Caki2 (cell line): ENCODE measurements at regions not wholly inside any gene's neighbourhood (a gene's known extent, or its start where the extent isn't known, plus 50 kb on each side); places are given as distances from the start of the nearest gene placed in this dataset.

Experiments
- DNase-seq: peaks from one replicate; pipeline ENCODE4 v3.0.0-alpha.2; 2015; ENCODE audit warnings: low read depth
- in situ Hi-C: cut with HindIII; loops from 2 replicates; pipeline ENCODE4 v1.10.0; 2016; ENCODE audit warnings: low sequenced_read_pairs, low pct_unique_long_range_greater_than_20kb, mixed read lengths

DNA sequence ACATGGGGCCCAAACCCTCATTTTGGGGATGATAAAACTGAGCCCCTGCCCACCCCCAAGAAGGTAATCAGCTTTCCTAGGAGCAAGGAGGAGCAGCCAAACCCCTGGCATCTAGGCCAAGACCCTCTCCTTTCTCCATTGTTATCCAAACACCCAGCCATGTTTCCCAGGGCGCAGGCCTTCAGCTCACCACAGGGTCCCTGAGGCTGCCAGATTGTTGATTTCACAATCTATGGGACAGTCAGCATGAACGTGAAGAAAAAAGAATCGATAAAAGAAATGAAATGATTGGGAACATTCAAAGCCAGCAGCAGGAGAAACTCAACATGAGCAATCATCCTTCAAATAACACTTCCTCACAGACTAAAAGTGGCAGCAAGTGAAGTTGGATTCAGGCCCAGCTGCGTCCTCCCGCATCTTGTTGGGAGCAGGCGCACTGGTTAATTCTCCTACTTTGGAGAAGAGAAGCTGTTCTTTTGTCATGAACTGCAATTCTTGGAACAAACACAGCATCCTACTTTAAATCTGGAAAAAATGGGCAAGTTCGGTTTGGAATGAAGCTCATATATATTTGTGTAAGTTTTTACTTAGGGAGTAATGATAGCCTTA is 241.8 kb upstream of the PRDM1 start:
- in situ Hi-C loops: no loop called here
- no peak for DNase-seq

DNA sequence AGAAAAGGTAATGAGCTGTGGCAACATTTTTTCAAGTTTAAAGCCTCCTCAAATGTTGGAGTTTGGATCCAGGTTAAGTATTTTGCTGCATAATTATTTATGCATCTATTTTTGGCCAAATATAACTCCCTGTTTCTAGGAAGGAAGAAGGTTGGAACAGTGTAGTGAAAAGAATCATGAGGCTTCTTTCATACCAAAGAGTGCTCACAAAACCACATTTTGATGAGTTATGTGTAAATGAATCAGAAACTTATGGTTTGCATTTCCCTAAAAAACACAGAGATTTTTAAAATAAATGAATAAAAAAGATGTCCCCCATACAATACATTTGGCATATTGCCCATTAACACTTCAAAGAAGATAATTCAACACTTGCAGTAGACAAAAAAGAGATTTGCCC is 246.9 kb upstream of the PRDM1 start:
- DNase-seq: no peak
- in situ Hi-C loops: no loop called here

DNA sequence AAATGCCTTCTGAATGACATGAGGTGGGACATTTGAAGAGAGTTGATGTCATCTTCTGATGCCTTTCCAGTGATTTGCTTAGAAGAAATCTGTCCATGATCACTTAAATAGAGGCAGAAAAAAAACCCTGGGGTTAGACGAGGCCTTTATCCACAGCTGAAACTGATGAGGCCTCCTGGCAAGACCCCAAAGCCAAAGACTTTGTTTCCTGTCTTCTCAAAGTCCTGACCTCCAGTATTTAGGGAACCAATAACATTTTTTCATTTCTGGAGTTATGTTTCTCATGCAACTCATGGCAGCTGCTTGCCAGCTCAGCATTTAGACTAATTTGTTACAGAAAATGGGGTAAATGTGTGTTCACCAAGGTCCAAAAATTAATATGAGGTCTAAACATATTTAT is 248.0 kb upstream of the PRDM1 start:
- no peak for DNase-seq
- in situ Hi-C loops: no loop called here

DNA sequence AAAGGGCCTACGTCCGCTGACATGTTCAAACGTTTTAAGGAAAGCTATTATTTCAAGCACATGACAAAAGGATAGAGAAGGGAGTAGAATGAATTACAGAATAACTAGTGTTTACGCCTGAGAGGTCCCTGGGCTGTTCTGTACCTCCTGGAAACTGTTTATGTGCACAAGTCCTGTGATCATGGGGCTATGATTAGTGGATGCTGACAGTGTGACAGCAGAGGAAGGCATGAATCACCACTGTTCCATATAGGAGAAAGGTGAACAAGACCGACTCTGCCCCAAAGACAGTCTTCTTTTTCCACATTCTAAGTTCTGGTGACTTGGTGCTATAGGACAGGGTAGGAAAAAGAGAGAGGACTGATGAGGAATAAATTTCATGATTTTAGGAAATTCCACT is 249.2 kb upstream of the PRDM1 start:
- peak; percentile 74 for DNase-seq
- in situ Hi-C loops: no loop called here

DNA sequence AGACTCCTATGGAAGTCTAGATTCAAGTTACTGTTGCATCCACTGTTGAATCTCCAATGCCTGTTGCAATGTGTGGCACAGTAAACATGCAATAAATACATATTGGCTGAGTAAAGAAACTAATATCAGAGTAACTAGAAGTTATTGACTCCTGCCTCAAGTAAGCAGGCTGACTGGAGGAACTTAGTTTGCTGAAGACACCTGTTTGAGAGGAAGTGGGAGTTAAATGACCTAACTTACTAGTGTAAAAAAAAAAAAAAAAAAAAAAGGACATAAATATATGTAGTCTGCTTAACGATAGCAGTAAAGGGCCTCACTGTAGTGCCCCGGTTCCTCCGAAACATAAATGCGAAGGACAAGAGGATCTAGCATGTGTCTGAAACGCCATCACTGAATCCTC is 249.8 kb upstream of the PRDM1 start:
- DNase-seq: no peak
- in situ Hi-C loops: no loop called here

DNA sequence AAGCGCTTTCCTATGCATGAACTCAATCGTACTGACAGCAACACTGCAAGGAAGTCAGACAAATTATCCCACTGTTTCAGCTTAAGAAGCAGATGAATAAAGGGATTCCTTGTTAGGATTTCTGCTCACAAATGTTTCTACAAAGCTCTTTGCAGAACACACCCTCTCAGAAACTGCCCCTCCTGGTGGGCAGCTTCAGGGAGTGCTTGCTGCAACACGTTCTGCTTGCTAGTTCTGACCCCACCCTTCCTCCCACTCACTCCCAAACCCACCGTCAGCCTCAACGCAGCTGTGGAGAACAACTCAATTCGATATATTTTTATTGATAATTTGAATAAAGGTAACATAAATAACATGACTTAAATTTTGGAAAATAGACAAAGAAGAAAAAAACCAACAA is 250.8 kb upstream of the PRDM1 start:
- no peak for DNase-seq
- in situ Hi-C loops: no loop called here

DNA sequence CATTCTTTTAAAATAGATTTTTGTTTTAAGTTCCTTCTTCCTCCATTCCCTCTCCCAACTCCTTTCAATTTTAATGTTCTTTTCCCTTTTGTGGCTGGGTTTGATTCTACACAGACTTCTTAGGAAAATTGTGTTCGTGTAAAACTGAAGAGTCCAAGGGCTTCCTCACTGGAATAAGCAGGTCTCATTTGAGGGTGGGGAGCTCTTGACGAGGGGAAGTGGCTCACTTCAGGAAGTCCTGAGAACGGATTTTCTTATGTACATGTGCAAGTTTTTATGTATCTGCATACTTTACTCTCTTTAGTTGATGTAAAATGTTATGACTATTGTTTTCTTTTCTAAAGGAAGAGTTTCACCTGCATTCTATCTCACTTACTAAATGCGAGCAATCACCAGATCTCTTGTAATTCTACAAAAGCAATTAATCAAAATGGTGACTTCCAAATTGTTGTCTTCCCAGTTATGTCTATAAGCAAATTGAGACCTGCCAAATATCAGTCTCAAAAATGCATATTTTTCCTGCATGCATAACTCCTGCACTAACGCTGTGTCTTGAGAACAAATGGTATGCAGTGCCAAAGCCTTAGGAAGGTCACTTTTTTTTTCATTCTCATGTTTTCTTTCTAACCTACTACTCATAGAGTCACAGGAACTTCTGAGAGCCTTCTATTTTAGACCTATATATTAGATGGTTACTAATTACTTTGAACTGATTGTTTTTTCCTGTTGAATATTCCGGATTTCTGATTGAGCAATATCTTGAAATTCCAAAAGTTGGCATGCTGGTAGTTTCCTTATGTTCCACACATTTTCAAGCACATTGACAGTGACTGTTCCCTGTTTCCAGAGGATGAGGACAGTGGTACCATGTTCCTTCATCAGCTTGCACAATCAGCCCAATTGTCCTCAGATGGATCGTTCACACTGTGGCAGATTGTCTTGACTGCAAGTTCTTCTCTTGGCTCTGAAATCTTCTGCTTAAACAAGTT is 251.9 kb upstream of the PRDM1 start:
- in situ Hi-C loops: no loop called here
- DNase-seq: no peak

DNA sequence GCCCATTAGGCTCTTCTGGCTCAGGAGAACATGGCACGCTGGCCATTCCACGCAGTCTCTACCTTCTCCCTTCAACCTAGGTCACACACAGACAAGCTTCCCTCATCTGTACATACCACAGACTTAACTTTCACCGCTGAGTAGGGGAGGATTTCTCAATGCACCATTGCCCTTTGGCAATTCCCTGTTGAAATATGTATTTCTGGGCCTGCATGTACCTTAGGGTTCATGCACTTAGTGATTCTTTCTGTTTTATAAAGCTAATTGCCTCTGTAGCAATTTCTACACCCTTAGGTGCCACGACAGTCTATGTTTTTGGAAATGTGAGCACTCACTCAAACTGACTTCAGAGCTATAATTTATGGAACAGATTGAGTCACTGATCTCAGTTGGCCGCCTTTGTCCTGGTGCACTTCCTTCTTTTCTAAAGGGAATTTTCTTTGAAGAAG is 253.8 kb upstream of the PRDM1 start:
- DNase-seq: no peak
- in situ Hi-C loops: no loop called here

DNA sequence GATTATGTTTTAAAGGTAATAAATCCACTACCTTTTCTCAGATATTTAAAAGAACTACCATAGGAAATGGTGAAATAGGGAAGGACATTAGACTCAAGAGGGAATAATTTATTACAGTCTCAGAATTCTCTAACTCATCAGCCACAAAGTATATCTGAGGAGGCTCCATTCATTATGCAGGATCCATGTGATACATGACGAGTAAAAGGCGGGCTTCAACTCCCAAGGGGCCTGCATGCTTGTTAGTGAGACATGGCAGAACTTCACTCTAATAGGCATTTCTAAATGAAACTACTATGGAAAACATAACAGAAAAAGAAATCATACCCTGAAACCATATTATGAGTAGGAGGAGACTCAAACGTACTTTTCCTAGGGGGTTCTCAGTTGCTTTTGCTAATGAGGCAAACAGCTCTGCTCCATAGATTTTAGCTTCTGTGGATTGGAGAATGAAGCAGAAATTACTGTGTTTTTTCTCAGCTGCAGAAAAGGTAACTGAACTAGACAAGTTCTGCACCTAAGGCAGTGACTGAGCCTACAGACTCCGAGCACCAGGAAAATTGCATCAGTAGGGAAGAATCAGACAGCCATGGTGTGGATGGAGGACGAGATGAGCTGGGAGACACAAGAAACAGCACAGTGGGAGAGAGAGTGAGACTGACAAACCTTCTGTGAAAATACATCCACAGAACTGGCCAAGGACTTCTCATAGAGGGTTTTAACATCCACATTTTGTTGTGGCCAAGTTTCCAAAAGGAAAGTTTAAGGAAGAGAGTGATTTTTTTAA is 254.6 kb upstream of the PRDM1 start:
- in situ Hi-C loops: no loop called here

DNA sequence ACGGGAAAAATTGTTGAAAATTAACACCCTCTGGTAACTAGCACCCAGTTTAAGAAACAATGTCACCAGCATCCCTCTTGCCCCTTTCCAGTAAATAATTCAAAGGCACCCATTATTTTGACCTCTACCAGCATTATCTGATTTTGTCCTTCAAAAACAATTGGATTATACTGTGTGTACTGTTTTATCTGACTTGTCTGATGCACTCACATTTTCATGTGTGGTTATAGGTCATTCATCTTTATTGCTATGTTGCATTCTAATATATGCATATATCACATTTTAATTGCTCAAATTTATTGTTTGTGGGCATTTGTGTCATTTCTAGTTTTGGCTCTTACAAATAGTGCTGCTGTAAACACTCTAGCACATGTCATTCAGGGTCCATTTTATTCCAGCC is 260.9 kb upstream of the PRDM1 start:
- in situ Hi-C loops: no loop called here
- no peak for DNase-seq

More for the DNA sequence above, 254.6 kb upstream of the PRDM1 start:
- DNase-seq: no peak

DNA sequence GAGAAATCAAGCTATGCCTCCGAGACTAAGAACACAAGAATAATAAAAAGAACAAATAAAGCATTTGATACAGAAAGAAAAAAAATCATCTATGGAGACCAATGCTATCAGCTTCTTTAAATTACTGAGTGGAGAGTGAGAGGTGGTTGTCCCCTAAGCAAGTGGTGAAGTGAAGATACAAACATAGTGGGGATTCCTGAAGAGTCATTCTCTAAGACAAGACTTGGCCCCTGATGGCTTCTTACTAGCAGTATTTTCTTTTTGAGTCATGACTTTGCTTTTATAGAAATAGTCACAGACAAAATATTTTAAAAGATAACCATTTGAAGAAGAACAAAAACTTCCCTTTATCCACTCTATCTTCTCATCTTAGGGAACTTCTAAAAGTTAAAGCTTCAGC is 261.4 kb upstream of the PRDM1 start:
- DNase-seq: peak; percentile 27
- in situ Hi-C loops: no loop called here

DNA sequence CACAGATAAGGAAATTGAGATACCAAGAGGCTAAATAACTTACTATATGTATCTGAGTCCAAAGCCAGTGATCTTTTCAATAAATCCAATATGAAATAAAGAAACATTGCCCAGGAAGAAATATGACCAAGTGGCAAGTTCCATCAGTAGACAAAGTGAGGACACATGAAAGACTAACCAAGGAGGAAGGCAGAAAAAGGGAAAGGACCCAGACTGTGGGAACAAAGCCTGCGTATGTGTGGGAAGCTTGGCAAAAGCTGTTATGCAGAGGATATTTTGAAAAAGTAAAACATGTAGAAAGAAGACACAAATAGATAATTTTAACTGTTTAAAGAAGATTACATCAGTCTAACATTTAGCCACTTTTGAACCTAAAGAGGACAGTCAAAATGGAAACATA is 264.4 kb upstream of the PRDM1 start:
- no peak for DNase-seq
- in situ Hi-C loops: no loop called here

DNA sequence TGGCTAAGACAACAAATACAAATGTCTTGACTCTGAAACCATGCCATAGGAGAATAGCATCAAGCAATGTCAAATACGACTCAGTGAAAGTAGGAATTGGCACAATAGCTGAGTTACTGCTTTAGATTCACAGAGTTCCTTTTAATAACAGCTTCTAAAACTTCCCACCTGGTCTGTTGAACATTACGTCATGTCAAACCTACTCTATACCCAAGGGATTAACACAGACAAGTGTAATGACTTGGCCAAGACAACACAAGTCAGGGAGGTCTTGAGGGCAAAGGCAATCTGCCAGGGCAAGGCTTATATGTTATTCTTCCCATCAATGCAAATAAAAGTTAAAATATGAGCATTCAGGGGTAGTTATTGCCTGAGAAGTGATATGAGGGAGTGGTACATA is 265.1 kb upstream of the PRDM1 start:
- no peak for DNase-seq
- in situ Hi-C loops: no loop called here

DNA sequence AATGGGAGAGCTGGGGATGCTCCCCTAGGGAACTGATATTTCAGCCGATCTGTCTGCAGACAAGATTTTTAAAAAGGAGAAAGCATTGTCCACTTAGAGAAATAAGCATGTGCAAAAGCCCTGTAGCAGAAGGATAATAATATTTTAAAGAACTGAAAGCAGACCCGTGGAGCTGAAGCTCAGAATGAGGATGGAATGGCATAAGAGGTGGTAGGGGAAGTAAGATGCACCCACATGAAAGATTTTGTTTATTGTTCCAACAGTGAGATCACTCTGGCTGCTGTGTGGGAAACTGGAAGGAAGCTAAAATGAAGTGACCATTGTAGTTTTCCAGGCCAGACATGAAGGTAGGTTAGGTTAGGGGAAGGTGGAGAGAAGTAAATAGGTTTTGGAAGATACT is 266.4 kb upstream of the PRDM1 start:
- no peak for DNase-seq
- in situ Hi-C loops: no loop called here

DNA sequence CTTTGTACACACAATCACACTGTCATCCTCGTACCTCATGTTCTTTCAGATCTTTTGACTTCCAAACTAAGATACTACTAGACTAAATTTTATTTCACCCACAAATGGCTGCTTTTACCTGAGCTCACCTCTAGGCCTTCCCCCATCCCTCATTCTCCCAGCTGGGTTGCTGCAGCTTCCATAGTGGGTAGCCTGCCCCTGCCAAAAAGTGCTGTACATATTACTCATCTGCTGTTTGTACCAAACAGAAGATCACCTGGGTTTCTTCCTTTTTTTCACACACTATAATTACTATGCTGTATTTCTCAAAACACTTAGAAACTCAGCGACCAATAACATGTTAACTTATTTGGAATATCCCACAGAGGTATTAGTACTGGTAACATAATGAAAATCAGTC is 267.6 kb upstream of the PRDM1 start:
- in situ Hi-C loops: no loop called here
- no peak for DNase-seq

DNA sequence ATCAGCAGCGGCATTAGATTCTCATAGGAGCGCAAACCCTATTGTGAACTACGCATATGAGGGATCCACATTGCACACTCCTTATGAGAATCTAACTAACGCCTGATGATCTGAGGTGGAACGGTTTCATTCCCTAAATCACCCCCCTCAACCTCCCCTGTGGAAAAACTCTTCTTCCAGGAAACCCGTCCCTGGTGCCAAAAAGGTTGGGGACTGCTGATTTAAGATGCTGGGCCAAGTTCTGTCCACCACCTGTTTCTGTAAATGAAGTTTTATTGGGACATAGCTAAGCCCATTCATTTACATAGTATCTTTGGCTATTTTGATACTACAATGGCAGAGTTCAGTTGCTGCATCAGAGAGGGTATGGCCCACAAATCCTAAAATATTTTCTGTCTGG is 268.2 kb upstream of the PRDM1 start:
- in situ Hi-C loops: no loop called here
- DNase-seq: no peak

DNA sequence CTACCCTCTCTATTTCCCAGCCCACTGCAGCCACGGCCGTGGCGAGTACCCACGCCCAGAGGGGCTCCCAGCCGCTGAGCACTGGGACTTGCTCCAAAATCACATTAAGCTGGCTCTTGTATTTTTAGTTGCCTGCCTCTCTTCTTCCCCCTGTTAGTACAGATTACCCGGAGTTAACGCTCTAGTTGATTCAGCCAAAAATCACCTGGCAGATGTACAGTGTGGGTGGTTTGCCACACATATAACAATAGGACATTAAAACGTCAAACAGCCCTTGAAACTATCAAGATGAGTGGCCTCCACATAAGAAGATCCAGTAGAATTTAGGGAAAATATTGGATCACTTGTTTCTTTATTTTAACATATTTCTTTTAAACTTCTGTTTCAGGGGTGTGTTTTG is 268.8 kb upstream of the PRDM1 start:
- DNase-seq: no peak
- in situ Hi-C loops: no loop called here

DNA sequence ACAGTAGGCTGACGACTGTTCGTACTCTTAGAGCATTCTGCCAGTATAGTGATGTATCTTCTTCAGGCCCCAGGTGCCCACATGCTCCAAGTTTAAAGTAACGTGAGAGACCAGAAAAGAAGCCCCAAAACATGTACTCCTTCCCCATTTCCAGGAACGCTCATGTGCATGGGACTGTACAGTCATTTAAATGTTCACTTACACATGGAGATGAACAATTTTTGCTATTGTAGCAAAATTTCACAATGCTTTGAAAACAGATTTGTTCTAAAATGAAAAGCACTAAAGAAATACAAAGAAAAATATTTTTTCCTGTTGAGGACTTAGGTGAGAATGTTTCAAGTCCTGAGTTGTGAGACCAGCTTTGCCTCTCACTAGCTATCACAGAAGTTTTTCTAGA is 269.3 kb upstream of the PRDM1 start:
- DNase-seq: no peak
- in situ Hi-C loops: no loop called here
